ENCODE measurements at regions not wholly inside any gene's neighbourhood (a gene's known extent, or its start where the extent isn't known, plus 50 kb on each side); places are given as distances from the start of the nearest gene placed in this dataset.

DNA sequence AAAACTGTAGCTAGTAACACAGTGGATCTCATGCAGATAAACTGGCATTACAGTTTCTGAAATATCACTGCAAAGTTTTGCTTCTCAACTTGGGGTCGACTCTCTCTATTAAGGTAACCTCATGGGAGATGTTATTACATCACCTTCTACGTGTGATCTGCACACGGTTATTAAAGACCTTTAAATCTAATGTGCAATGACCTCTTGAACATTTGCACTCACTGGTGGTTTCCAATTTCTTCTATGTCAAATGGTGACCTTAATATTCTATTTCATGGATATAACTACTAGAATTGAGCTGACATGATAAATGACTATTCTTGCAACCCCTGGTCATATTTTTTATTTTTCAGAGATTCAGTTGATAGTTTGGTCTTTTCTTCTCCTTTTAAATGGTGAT lies 191.3 kb downstream of the PPP1R3A start:
- WGBS (ENCODE audit: low lambda C conversion rate), result 3% methylated on average over 3 of the region's 3 CpGs

DNA sequence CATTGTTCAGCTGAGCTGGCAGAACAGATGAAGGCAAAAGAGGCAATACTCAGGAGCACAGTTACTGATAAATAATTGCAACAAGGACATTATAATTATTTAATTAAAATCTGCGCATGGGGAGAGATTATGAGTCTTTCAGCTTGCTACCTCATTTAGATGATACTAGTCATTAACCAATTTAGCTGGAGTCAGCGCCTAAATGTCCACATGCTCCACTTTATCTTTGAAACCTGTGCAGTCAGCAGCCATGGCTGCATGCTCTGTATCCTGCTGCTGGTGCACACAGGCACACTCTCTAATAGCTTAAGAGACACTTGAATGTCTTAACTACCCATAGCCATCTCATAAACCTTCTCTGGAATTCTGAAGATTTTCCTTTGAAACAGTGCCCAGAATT lies 196.8 kb downstream of the PPP1R3A start:
- no peak for DNase-seq
- Histone ChIP-seq H3K79me2 (ENCODE audit: insufficient read depth) (no peaks in the 10 kb centered on the region), H3K9ac (no peak overlapping the region), H3K4me3 (ENCODE audit: low read depth in 2 of 2, low read length in 1 of 2) (no peak overlapping the region), H2AFZ (ENCODE audit: low read depth) (no peak overlapping the region), H3K36me3 (replicated peaks in 1 of 2; ENCODE audit: control insufficient read depth in 1 of 2, insufficient read depth in 2 of 2, low read length in 1 of 2) (no peaks in the 10 kb centered on the region), H3K9me2 (no peaks in the 10 kb centered on the region), H3K4me2 (no peak overlapping the region), H3K4me1 (ENCODE audit: control insufficient read depth in 1 of 2, insufficient read depth in 2 of 2, low read depth in 1 of 2, low read length in 1 of 2) (no peaks in the 10 kb centered on the region), H3K9me3 (no peaks in the 10 kb centered on the region), H3K27ac (ENCODE audit: low read depth in 2 of 2, low read length in 1 of 2) (no peak overlapping the region), H4K20me1 (ENCODE audit: insufficient read depth) (no peaks in the 10 kb centered on the region), H3F3A (replicated peaks; ENCODE audit: insufficient read depth) (no peaks in the 10 kb centered on the region), H3K27me3 (ENCODE audit: insufficient read depth) (no peaks in the 10 kb centered on the region)
- CTCF ChIA-PET, result interaction anchor here (3.3 kb wide), 1 partner anchor 11 kb away, joined by 18 read pairs; no protein-coding TSS in a partner anchor
- POLR2A ChIA-PET, result no interaction called here
- WGBS (ENCODE audit: low lambda C conversion rate), result 13% methylated on average over 2 of the region's 2 CpGs
- TF ChIP-seq GATA2 (CRISPR knock-in tag; IDR thresholded peaks at IDR 0.05) (no peak), RXRA (IDR thresholded peaks at IDR 0.05; ENCODE audit: borderline replicate concordance, low read depth) (no peak), MXI1 (IDR thresholded peaks at IDR 0.05; ENCODE audit: low read depth, low read length) (no peak), ELF1 (IDR thresholded peaks at IDR 0.05) (no peak), GABPA (IDR thresholded peaks at IDR 0.05; ENCODE audit: low read depth) (no peak), SMC3 (IDR thresholded peaks at IDR 0.05; ENCODE audit: low read depth, low read length) (no peak)

More for the DNA sequence above, 191.3 kb downstream of the PPP1R3A start:
- Histone ChIP-seq H2AFZ (ENCODE audit: low read depth) (no peak overlapping the region), H3K4me3 (ENCODE audit: low read depth in 2 of 2, low read length in 1 of 2) (no peak overlapping the region), H3F3A (replicated peaks; ENCODE audit: insufficient read depth) (peaks cover 15% of the 10 kb centered on the region), H3K9me3 (no peaks in the 10 kb centered on the region), H3K79me2 (ENCODE audit: insufficient read depth) (no peaks in the 10 kb centered on the region), H3K4me1 (ENCODE audit: control insufficient read depth in 1 of 2, insufficient read depth in 2 of 2, low read depth in 1 of 2, low read length in 1 of 2) (0 out of 4 replicates have a peak, but pooled peaks cover 0 to 4% of the 10 kb centered on the region in 2 experiments), H3K27me3 (ENCODE audit: insufficient read depth) (no peaks in the 10 kb centered on the region), H3K9ac (no peak overlapping the region), H3K27ac (ENCODE audit: low read depth in 2 of 2, low read length in 1 of 2) (no peak overlapping the region), H3K4me2 (no peak overlapping the region), H3K9me2 (no peaks in the 10 kb centered on the region), H3K36me3 (replicated peaks in 1 of 2; ENCODE audit: control insufficient read depth in 1 of 2, insufficient read depth in 2 of 2, low read length in 1 of 2) (no peaks in the 10 kb centered on the region), H4K20me1 (ENCODE audit: insufficient read depth) (no peaks in the 10 kb centered on the region)
- POLR2A ChIA-PET, result no interaction called here
- TF ChIP-seq FOSL2 (IDR thresholded peaks at IDR 0.05; ENCODE audit: borderline replicate concordance, low read depth) (no peak), TAF1 (IDR thresholded peaks at IDR 0.05; ENCODE audit: borderline replicate concordance, low read depth, low read length) (no peak), EZH2phosphoT487 (IDR thresholded peaks at IDR 0.05; ENCODE audit: borderline replicate concordance, low read depth) (no peak), ELF1 (IDR thresholded peaks at IDR 0.05) (no peak)
- DNase-seq, result no peak
- CTCF ChIA-PET, result interaction anchor here (3.6 kb wide), 1 partner anchor 17 kb away, joined by 14 read pairs; no protein-coding TSS in a partner anchor

DNA sequence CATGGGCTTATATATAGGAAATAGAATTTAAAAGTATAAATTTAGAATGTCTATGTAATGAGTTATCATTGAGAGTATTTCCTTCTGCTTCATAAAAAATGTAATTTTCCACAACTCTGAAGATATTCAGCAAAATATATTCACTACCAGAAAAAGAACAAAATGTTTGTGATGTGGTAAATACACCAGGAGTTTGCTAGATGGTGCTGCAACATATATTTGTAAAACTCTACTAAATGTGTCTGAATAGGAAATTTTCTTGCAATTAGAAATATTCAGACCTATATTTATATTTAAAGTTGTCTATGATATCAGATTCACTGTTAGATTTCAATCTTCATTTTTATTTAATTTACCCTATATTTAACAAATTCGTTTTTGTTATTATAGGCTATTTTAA lies 201.1 kb downstream of the PPP1R3A start:
- no peaks in the 10 kb centered on the region for H3K9me2 ChIP-seq
- POLR2A ChIA-PET, result no interaction called here
- H3K9ac ChIP-seq, result no peak overlapping the region
- no peak overlapping the region for H3K4me3 ChIP-seq (ENCODE audit: low read depth in 2 of 2, low read length in 1 of 2)
- WGBS (ENCODE audit: low lambda C conversion rate), result 0% methylated on average over 1 of the region's 1 CpG
- CTCF ChIA-PET, result interaction anchor here (1.8 kb wide), 1 partner anchor 9 kb away, joined by 6 read pairs; no protein-coding TSS in a partner anchor
- no peak overlapping the region for H3K27ac ChIP-seq (ENCODE audit: low read depth in 2 of 2, low read length in 1 of 2)
- no peak overlapping the region for H2AFZ ChIP-seq (ENCODE audit: low read depth)
- no peaks in the 10 kb centered on the region for H3K36me3 ChIP-seq (replicated peaks in 1 of 2; ENCODE audit: control insufficient read depth in 1 of 2, insufficient read depth in 2 of 2, low read length in 1 of 2)
- H3K9me3 ChIP-seq, result no peaks in the 10 kb centered on the region
- no peaks in the 10 kb centered on the region for H4K20me1 ChIP-seq (ENCODE audit: insufficient read depth)
- no peak overlapping the region for H3K4me2 ChIP-seq
- TF ChIP-seq JUND (IDR thresholded peaks at IDR 0.05) (no peak), FOXJ3 (CRISPR knock-in tag; IDR thresholded peaks at IDR 0.05) (no peak), POLR2AphosphoS5 (IDR thresholded peaks at IDR 0.05; ENCODE audit: low read depth, low read length) (no peak), CHD2 (IDR thresholded peaks at IDR 0.05; ENCODE audit: low read length, partially characterized antibody) (no peak)
- no peak for DNase-seq
- no peaks in the 10 kb centered on the region for H3F3A ChIP-seq (replicated peaks; ENCODE audit: insufficient read depth)
- H3K27me3 ChIP-seq (ENCODE audit: insufficient read depth), result no peaks in the 10 kb centered on the region
- H3K4me1 ChIP-seq (ENCODE audit: control insufficient read depth in 1 of 2, insufficient read depth in 2 of 2, low read depth in 1 of 2, low read length in 1 of 2), result no peaks in the 10 kb centered on the region
- no peaks in the 10 kb centered on the region for H3K79me2 ChIP-seq (ENCODE audit: insufficient read depth)
